Neural cell (in vitro differentiated cells): ENCODE measurements at regions not wholly inside any gene's neighbourhood (a gene's known extent, or its start where the extent isn't known, plus 50 kb on each side); places are given as distances from the start of the nearest gene placed in this dataset.

Experiments used
- H2AFZ ChIP-seq: fragments of 200-600, 300-800 bp; sonication (generic), shearing (Covaris generic); 2 replicates; pipeline ENCODE4 v1.6.0; 2014; ENCODE audit warnings: low read depth, mild to moderate bottlenecking, antibody characterized with exemption, low read length, moderate library complexity
- H3F3A ChIP-seq: fragments of 200-600 bp; shearing (Covaris generic); 2 replicates; pipeline ENCODE4 v1.6.1; 2016; ENCODE audit warnings: mild to moderate bottlenecking, moderate library complexity, mixed read lengths, antibody characterized with exemption, low read length; ENCODE audit not compliant: insufficient read depth, poor library complexity, severe bottlenecking
- H3K27ac ChIP-seq: fragments of 200-600, 300-800 bp; sonication (generic), shearing (Covaris generic); 2 replicates; pipeline ENCODE4 v1.5.1; 2014; ENCODE audit warnings: mild to moderate bottlenecking, low read length, moderate library complexity
- H3K27me3 ChIP-seq: fragments of 300-800, 200-600 bp; sonication (generic), shearing (Covaris generic); 2 replicates; pipeline ENCODE4 v1.6.0; 2014; ENCODE audit warnings: mild to moderate bottlenecking, low read depth, low read length, moderate library complexity; ENCODE audit not compliant: insufficient read depth
- H3K36me3 ChIP-seq: fragments of 300-800, 200-600 bp; sonication (generic), shearing (Covaris generic); 2 replicates; pipeline ENCODE4 v1.5.1; 2014; ENCODE audit warnings: mild to moderate bottlenecking, antibody characterized with exemption, low read length, moderate library complexity; ENCODE audit not compliant: insufficient read depth
- H3K4me2 ChIP-seq: fragments of 300-800, 200-600 bp; sonication (generic), shearing (Covaris generic); 2 replicates; pipeline ENCODE4 v1.6.0; 2014; ENCODE audit warnings: mild to moderate bottlenecking, low read length
- H3K4me3 ChIP-seq: fragments of 300-800, 200-600 bp; sonication (generic), shearing (Covaris generic); 2 replicates; pipeline ENCODE4 v1.5.1; 2014; ENCODE audit warnings: mild to moderate bottlenecking, low read length, moderate library complexity
- H3K79me2 ChIP-seq: fragments of 200-600 bp; shearing (Covaris generic); replicated peaks from 2 replicates; pipeline ENCODE4 v1.6.0; 2014; ENCODE audit warnings: mild to moderate bottlenecking, low read length, moderate library complexity; ENCODE audit not compliant: insufficient read depth
- H3K9ac ChIP-seq: fragments of 300-800, 200-600 bp; sonication (generic), shearing (Covaris generic); 2 replicates; pipeline ENCODE4 v1.6.1; 2016; ENCODE audit warnings: mild to moderate bottlenecking, low read length, mixed read lengths
- H3K9me2 ChIP-seq: fragments of 200-600 bp; shearing (Covaris generic); 2 replicates; pipeline ENCODE4 v1.6.1; 2016; ENCODE audit warnings: mild to moderate bottlenecking, low read length, mixed read lengths; ENCODE audit not compliant: insufficient read depth
- H3K9me3 ChIP-seq: fragments of 200-600, 300-800 bp; sonication (generic), shearing (Covaris generic); 2 replicates; pipeline ENCODE4 v1.6.1; 2016; ENCODE audit warnings: mild to moderate bottlenecking, mixed run types, low read length, moderate library complexity, mixed read lengths
- H4K20me1 ChIP-seq: fragments of 200-600 bp; shearing (Covaris generic); 2 replicates; pipeline ENCODE4 v1.6.1; 2016; ENCODE audit warnings: mild to moderate bottlenecking, mixed run types; ENCODE audit not compliant: insufficient read depth
- CTCF ChIP-seq: fragments of 450-650 bp; IDR thresholded peaks from 2 replicates; pipeline ENCODE4 v1.5.1; 2014; ENCODE audit warnings: antibody characterized with exemption, mild to moderate bottlenecking, moderate library complexity; ENCODE audit not compliant: poor library complexity, severe bottlenecking
- EP300 ChIP-seq: fragments of 450-650 bp; conservative IDR thresholded peaks from 2 replicates; pipeline ENCODE4 v1.6.1; 2014; ENCODE audit warnings: antibody characterized with exemption, mild to moderate bottlenecking, moderate library complexity; ENCODE audit not compliant: poor library complexity, severe bottlenecking
- EZH2 ChIP-seq: fragments of 200-600, 300-800 bp; shearing (Covaris generic), sonication (generic); IDR thresholded peaks from 2 replicates; pipeline ENCODE4 v1.6.1; 2014; ENCODE audit warnings: antibody characterized with exemption, low read length, borderline replicate concordance, mild to moderate bottlenecking; ENCODE audit not compliant: insufficient read depth, poor library complexity, severe bottlenecking
- MXI1 ChIP-seq: fragments of 450-650 bp; conservative IDR thresholded peaks from 2 replicates; pipeline ENCODE4 v1.6.1; 2014; ENCODE audit warnings: antibody characterized with exemption, mild to moderate bottlenecking; ENCODE audit not compliant: poor library complexity, severe bottlenecking
- POLR2AphosphoS5 ChIP-seq: IDR thresholded peaks from 2 replicates; pipeline ENCODE4 v1.6.1; 2012
- RAD21 ChIP-seq: fragments of 450-650 bp; conservative IDR thresholded peaks from 2 replicates; pipeline ENCODE4 v1.6.1; 2014; ENCODE audit warnings: antibody characterized with exemption, mild to moderate bottlenecking, moderate library complexity
- REST ChIP-seq: IDR thresholded peaks from 2 replicates; pipeline ENCODE4 v1.6.1; 2012; ENCODE audit warnings: borderline replicate concordance
- SMC3 ChIP-seq: fragments of 450-650 bp; conservative IDR thresholded peaks from 2 replicates; pipeline ENCODE4 v1.6.1; 2014; ENCODE audit warnings: antibody characterized with exemption, mild to moderate bottlenecking, moderate library complexity; ENCODE audit not compliant: poor library complexity
- TAF1 ChIP-seq: IDR thresholded peaks from 2 replicates; pipeline ENCODE4 v1.6.1; 2012; ENCODE audit warnings: low read depth

GRCh38 chr20:60641879-60642447, 610.1 kb upstream of the CDH4 start:
- TF ChIP-seq EZH2 = no peak
- no peak for TF ChIP-seq POLR2AphosphoS5
- no peak for TF ChIP-seq EP300
- no peak for TF ChIP-seq CTCF
- no peak for TF ChIP-seq MXI1
- TF ChIP-seq TAF1 = no peak
- TF ChIP-seq RAD21 = no peak
- no peak for TF ChIP-seq REST
- TF ChIP-seq SMC3 = no peak
- Histone ChIP-seq H3K4me3 (no peak overlapping the region), H3K27ac (no peak overlapping the region)

GRCh38 chr20:60642541-60642940, 609.5 kb upstream of the CDH4 start:
- Histone ChIP-seq H2AFZ (no peak overlapping the region), H3K4me3 (no peak overlapping the region), H3K9me2 (no peaks in the 10 kb centered on the region), H3K4me2 (no peak overlapping the region), H3K36me3 (no peaks in the 10 kb centered on the region), H3K79me2 (no peaks in the 10 kb centered on the region), H3K9me3 (no peaks in the 10 kb centered on the region), H3K27ac (no peak overlapping the region), H3F3A (no peaks in the 10 kb centered on the region), H3K9ac (no peak overlapping the region), H3K27me3 (no peaks in the 10 kb centered on the region), H4K20me1 (no peaks in the 10 kb centered on the region)
- TF ChIP-seq SMC3 (no peak), EZH2 (no peak), POLR2AphosphoS5 (no peak)

More at GRCh38 chr20:60641879-60642447, 610.1 kb upstream of the CDH4 start:
- H3K9ac ChIP-seq = no peak overlapping the region
- no peaks in the 10 kb centered on the region for H3K27me3 ChIP-seq
- H3K9me2 ChIP-seq = no peaks in the 10 kb centered on the region
- no peaks in the 10 kb centered on the region for H3F3A ChIP-seq
- H3K79me2 ChIP-seq = no peaks in the 10 kb centered on the region
- H3K4me2 ChIP-seq = no peak overlapping the region
- no peaks in the 10 kb centered on the region for H3K9me3 ChIP-seq
- H3K36me3 ChIP-seq = no peaks in the 10 kb centered on the region
- no peaks in the 10 kb centered on the region for H4K20me1 ChIP-seq
- no peak overlapping the region for H2AFZ ChIP-seq

- TF ChIP-seq EP300 = no peak
- no peak for TF ChIP-seq POLR2AphosphoS5
- no peak for TF ChIP-seq RAD21
- TF ChIP-seq EZH2 = no peak
- no peak for TF ChIP-seq REST
- no peak for TF ChIP-seq TAF1
- TF ChIP-seq MXI1 = no peak
- no peak overlapping the region for H3K27ac ChIP-seq
These were observed 603.5 kb upstream of the CDH4 start for GRCh38 chr20:60648556-60648955.

More at GRCh38 chr20:60648556-60648955, 603.5 kb upstream of the CDH4 start:
- Histone ChIP-seq H3F3A (no peaks in the 10 kb centered on the region), H4K20me1 (no peaks in the 10 kb centered on the region), H3K36me3 (no peaks in the 10 kb centered on the region), H3K27me3 (no peaks in the 10 kb centered on the region), H3K9ac (no peak overlapping the region), H3K4me2 (no peak overlapping the region), H2AFZ (no peak overlapping the region), H3K4me3 (no peak overlapping the region), H3K79me2 (no peaks in the 10 kb centered on the region), H3K9me2 (no peaks in the 10 kb centered on the region), H3K9me3 (no peaks in the 10 kb centered on the region)
